ENCODE measurements at regions not wholly inside any gene's neighbourhood (a gene's known extent, or its start where the extent isn't known, plus 50 kb on each side); places are given as distances from the start of the nearest gene placed in this dataset.

DNA sequence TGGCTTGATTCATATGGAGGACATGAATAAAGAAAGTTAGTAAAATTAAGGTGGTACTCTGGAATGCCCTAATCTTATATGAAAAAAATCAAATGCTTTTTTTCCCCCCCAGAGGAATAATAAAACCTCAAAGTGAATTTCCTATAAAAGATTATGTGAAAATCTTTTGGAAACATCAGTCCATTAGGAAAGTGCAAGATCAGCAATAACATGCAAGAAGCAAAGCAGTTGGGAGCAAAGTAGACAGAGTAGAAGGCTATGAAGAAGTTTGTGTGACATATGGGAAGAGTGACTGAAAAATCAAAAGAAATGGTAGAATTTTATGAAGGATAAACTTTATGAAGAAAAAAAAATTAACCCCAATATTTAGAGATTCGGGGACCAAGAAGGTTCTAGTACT lies 998.0 kb upstream of the EPHA7 start:
- Mint-ChIP-seq H3K4me3 (ENCODE audit: low read depth) (no peak overlapping the region), H3K27ac (no peak overlapping the region), H3K4me1 (ENCODE audit: low read depth) (no peaks in the 10 kb centered on the region), H3K9me3 (ENCODE audit: low read depth) (no peaks in the 10 kb centered on the region), H3K36me3 (ENCODE audit: insufficient read depth) (no peaks in the 10 kb centered on the region), H3K27me3 (no peaks in the 10 kb centered on the region)
- DNase-seq (ENCODE audit: low spot score, unreplicated experiment): no peak
- no peak for TF ChIP-seq CTCF (IDR thresholded peaks at IDR 0.05; ENCODE audit: unreplicated experiment)

GRCh38 chr6:94414041-94414440 lies 994.7 kb upstream of the EPHA7 start:
- TF ChIP-seq CTCF (IDR thresholded peaks at IDR 0.05; ENCODE audit: unreplicated experiment): no peak
- Mint-ChIP-seq H3K4me1 (ENCODE audit: low read depth) (no peaks in the 10 kb centered on the region), H3K27ac (no peak overlapping the region), H3K4me3 (ENCODE audit: low read depth) (no peak overlapping the region), H3K9me3 (ENCODE audit: low read depth) (no peaks in the 10 kb centered on the region), H3K27me3 (no peaks in the 10 kb centered on the region), H3K36me3 (ENCODE audit: insufficient read depth) (no peaks in the 10 kb centered on the region)
- no peak for DNase-seq (ENCODE audit: low spot score, unreplicated experiment)

DNA sequence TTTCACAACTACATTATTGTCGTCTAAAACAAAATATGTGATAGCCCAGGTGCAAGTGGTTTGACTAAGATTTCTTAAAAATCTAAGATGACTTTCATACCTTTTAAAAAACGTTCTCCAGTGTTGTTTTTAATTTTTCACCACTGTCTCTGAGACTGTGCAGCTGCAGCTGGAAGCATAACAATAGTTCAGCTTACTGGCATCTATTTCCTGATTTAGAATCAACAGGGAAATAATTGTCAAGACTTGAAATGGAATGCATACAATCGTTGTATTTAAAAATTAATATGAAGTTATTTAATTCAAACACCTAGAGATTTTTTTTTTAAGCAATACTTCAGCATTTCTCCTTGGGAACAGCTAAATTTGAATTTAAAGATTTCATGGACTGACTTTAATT lies 982.0 kb upstream of the EPHA7 start:
- no peaks in the 10 kb centered on the region for H3K27me3 Mint-ChIP-seq
- DNase-seq (ENCODE audit: low spot score, unreplicated experiment): no peak
- H3K4me1 Mint-ChIP-seq (ENCODE audit: low read depth): peaks cover 3% of the 10 kb centered on the region
- no peak overlapping the region for H3K27ac Mint-ChIP-seq
- H3K36me3 Mint-ChIP-seq (ENCODE audit: insufficient read depth): no peaks in the 10 kb centered on the region
- no peak for TF ChIP-seq CTCF (IDR thresholded peaks at IDR 0.05; ENCODE audit: unreplicated experiment)
- no peak overlapping the region for H3K4me3 Mint-ChIP-seq (ENCODE audit: low read depth)
- H3K9me3 Mint-ChIP-seq (ENCODE audit: low read depth): no peaks in the 10 kb centered on the region

DNA sequence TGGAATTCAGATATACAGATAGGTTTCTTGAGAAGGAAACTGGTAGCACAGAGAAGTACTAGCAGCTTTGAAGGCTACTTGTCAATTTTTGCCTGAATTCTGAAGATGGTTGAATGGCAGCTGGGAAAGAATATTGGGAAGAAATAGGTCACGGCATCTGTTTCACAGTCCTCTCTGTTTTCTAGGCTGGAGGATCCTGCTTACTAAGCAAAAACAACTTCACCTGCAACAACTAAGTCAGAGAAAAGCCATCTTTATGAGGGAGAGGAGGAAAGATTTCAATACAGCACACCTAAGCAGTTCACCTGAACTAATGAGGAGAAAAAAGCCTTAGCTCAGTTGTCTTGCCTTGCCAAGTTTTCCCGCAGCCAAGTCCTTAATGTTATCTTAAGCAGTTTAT lies 975.5 kb upstream of the EPHA7 start:
- Mint-ChIP-seq H3K27ac (no peak overlapping the region), H3K4me1 (ENCODE audit: low read depth) (peaks cover 3% of the 10 kb centered on the region), H3K9me3 (ENCODE audit: low read depth) (no peaks in the 10 kb centered on the region), H3K36me3 (ENCODE audit: insufficient read depth) (no peaks in the 10 kb centered on the region), H3K27me3 (no peaks in the 10 kb centered on the region), H3K4me3 (ENCODE audit: low read depth) (no peak overlapping the region)
- no peak for TF ChIP-seq CTCF (IDR thresholded peaks at IDR 0.05; ENCODE audit: unreplicated experiment)
- DNase-seq (ENCODE audit: low spot score, unreplicated experiment): no peak

GRCh38 chr6:94389218-94389617 lies 969.9 kb upstream of the EPHA7 start:
- Mint-ChIP-seq H3K27ac (no peak overlapping the region), H3K36me3 (ENCODE audit: insufficient read depth) (no peaks in the 10 kb centered on the region), H3K27me3 (no peaks in the 10 kb centered on the region), H3K4me1 (ENCODE audit: low read depth) (no peaks in the 10 kb centered on the region), H3K9me3 (ENCODE audit: low read depth) (no peaks in the 10 kb centered on the region), H3K4me3 (ENCODE audit: low read depth) (no peak overlapping the region)
- no peak for TF ChIP-seq CTCF (IDR thresholded peaks at IDR 0.05; ENCODE audit: unreplicated experiment)
- no peak for DNase-seq (ENCODE audit: low spot score, unreplicated experiment)

Measured in progenitor cell of endocrine pancreas (in vitro differentiated cells).